Tibial nerve (tissue), 4 donors: ENCODE measurements at regions not wholly inside any gene's neighbourhood (a gene's known extent, or its start where the extent isn't known, plus 50 kb on each side); places are given as distances from the start of the nearest gene placed in this dataset.

Experiments
- EP300 ChIP-seq, 2 donors: sonication (generic); formaldehyde crosslinking; IDR thresholded peaks; one replicate each; pipeline ENCODE4 v1.6.1; 2017; ENCODE audit warnings: antibody characterized with exemption in 2 of 2, mild to moderate bottlenecking in 1 of 2
- TF ChIP-seq, protein P1 (sequence below), 5 experiments: fragments of 200-600 bp in 3 of 5; fragments of 450-650 bp in 2 of 5; sonication (generic) in 3 of 5; IDR thresholded peaks; one replicate each; pipeline ENCODE4 v1.5.1; 2016 to 2019; ENCODE audit warnings: antibody characterized with exemption in 5 of 5, mild to moderate bottlenecking in 3 of 5, moderate library complexity in 2 of 5

GRCh38 chr5:33114361-33114760, 326.4 kb upstream of the TARS1 start:
- TF ChIP-seq EP300 (IDR thresholded peaks at IDR 0.05), result no peak
- TF ChIP-seq, protein P1, sequence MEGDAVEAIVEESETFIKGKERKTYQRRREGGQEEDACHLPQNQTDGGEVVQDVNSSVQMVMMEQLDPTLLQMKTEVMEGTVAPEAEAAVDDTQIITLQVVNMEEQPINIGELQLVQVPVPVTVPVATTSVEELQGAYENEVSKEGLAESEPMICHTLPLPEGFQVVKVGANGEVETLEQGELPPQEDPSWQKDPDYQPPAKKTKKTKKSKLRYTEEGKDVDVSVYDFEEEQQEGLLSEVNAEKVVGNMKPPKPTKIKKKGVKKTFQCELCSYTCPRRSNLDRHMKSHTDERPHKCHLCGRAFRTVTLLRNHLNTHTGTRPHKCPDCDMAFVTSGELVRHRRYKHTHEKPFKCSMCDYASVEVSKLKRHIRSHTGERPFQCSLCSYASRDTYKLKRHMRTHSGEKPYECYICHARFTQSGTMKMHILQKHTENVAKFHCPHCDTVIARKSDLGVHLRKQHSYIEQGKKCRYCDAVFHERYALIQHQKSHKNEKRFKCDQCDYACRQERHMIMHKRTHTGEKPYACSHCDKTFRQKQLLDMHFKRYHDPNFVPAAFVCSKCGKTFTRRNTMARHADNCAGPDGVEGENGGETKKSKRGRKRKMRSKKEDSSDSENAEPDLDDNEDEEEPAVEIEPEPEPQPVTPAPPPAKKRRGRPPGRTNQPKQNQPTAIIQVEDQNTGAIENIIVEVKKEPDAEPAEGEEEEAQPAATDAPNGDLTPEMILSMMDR (IDR thresholded peaks at IDR 0.05), result no peak
